ENCODE measurements at regions not wholly inside any gene's neighbourhood (a gene's known extent, or its start where the extent isn't known, plus 50 kb on each side); places are given as distances from the start of the nearest gene placed in this dataset.

GRCh38 chr16:48870141-48870540 is 260.2 kb upstream of the N4BP1 start:
- Mint-ChIP-seq H3K4me3 (ENCODE audit: unreplicated experiment) (no peak overlapping the region), H3K36me3 (ENCODE audit: unreplicated experiment) (peaks cover 5% of the 10 kb centered on the region), H3K27me3 (ENCODE audit: unreplicated experiment) (peaks cover 7% of the 10 kb centered on the region), H3K4me1 (ENCODE audit: low read depth, unreplicated experiment) (no peaks in the 10 kb centered on the region), H3K27ac (ENCODE audit: unreplicated experiment) (no peak overlapping the region), H3K9me3 (ENCODE audit: unreplicated experiment) (no peaks in the 10 kb centered on the region)
- no peak for TF ChIP-seq CTCF (IDR thresholded peaks at IDR 0.05; ENCODE audit: partially characterized antibody, unreplicated experiment)
- DNase-seq: no peak

- Mint-ChIP-seq H3K4me1 (ENCODE audit: low read depth, unreplicated experiment) (no peaks in the 10 kb centered on the region), H3K36me3 (ENCODE audit: unreplicated experiment) (peaks cover 5% of the 10 kb centered on the region), H3K4me3 (ENCODE audit: unreplicated experiment) (no peak overlapping the region), H3K9me3 (ENCODE audit: unreplicated experiment) (no peaks in the 10 kb centered on the region), H3K27ac (ENCODE audit: unreplicated experiment) (no peak overlapping the region), H3K27me3 (ENCODE audit: unreplicated experiment) (peaks cover 7% of the 10 kb centered on the region)
- TF ChIP-seq CTCF (IDR thresholded peaks at IDR 0.05; ENCODE audit: partially characterized antibody, unreplicated experiment): no peak
- no peak for DNase-seq
Observed at GRCh38 chr16:48865520-48865919, 255.5 kb upstream of the N4BP1 start.

DNA sequence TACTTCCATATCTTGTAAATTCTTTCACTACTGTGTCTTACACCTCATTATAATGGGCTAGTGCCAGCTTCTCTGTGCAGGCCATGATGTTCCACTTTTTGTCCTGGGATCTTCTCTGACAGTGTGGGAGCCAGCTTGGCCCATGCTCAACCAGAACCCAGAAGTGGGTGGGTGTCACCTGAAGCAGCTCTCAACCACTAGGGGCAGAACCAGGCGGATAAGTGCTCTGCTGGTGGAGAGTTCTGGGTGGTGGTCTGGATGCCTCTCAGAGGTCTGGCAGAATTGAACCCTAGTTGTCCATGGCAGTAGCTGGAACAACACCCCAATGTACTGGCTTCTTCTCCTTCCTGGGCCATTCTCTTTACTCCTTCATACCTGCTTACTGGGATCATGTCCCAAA is 254.1 kb upstream of the N4BP1 start:
- no peaks in the 10 kb centered on the region for H3K4me1 Mint-ChIP-seq (ENCODE audit: low read depth, unreplicated experiment)
- no peak for DNase-seq
- H3K36me3 Mint-ChIP-seq (ENCODE audit: unreplicated experiment): no peaks in the 10 kb centered on the region
- no peak overlapping the region for H3K4me3 Mint-ChIP-seq (ENCODE audit: unreplicated experiment)
- no peaks in the 10 kb centered on the region for H3K9me3 Mint-ChIP-seq (ENCODE audit: unreplicated experiment)
- H3K27ac Mint-ChIP-seq (ENCODE audit: unreplicated experiment): no peak overlapping the region
- TF ChIP-seq CTCF (IDR thresholded peaks at IDR 0.05; ENCODE audit: partially characterized antibody, unreplicated experiment): no peak
- H3K27me3 Mint-ChIP-seq (ENCODE audit: unreplicated experiment): peaks cover 7% of the 10 kb centered on the region

GRCh38 chr16:48862087-48862532 is 252.1 kb upstream of the N4BP1 start:
- no peaks in the 10 kb centered on the region for H3K36me3 Mint-ChIP-seq (ENCODE audit: unreplicated experiment)
- no peak overlapping the region for H3K27ac Mint-ChIP-seq (ENCODE audit: unreplicated experiment)
- DNase-seq: no peak
- TF ChIP-seq CTCF (IDR thresholded peaks at IDR 0.05; ENCODE audit: partially characterized antibody, unreplicated experiment): peak; percentile 22
- H3K4me1 Mint-ChIP-seq (ENCODE audit: low read depth, unreplicated experiment): no peaks in the 10 kb centered on the region
- no peaks in the 10 kb centered on the region for H3K9me3 Mint-ChIP-seq (ENCODE audit: unreplicated experiment)
- H3K27me3 Mint-ChIP-seq (ENCODE audit: unreplicated experiment): peaks cover 2% of the 10 kb centered on the region
- H3K4me3 Mint-ChIP-seq (ENCODE audit: unreplicated experiment): no peak overlapping the region

- Mint-ChIP-seq H3K4me3 (ENCODE audit: unreplicated experiment) (no peak overlapping the region), H3K4me1 (ENCODE audit: low read depth, unreplicated experiment) (no peaks in the 10 kb centered on the region), H3K36me3 (ENCODE audit: unreplicated experiment) (no peaks in the 10 kb centered on the region), H3K9me3 (ENCODE audit: unreplicated experiment) (no peaks in the 10 kb centered on the region), H3K27ac (ENCODE audit: unreplicated experiment) (no peak overlapping the region), H3K27me3 (ENCODE audit: unreplicated experiment) (peaks cover 2% of the 10 kb centered on the region)
- no peak for TF ChIP-seq CTCF (IDR thresholded peaks at IDR 0.05; ENCODE audit: partially characterized antibody, unreplicated experiment)
- no peak for DNase-seq
Observed at GRCh38 chr16:48860341-48860740, 250.4 kb upstream of the N4BP1 start.

Measured in glutamatergic neuron (in vitro differentiated cells).